ENCODE measurements at regions not wholly inside any gene's neighbourhood (a gene's known extent, or its start where the extent isn't known, plus 50 kb on each side); places are given as distances from the start of the nearest gene placed in this dataset.

DNA sequence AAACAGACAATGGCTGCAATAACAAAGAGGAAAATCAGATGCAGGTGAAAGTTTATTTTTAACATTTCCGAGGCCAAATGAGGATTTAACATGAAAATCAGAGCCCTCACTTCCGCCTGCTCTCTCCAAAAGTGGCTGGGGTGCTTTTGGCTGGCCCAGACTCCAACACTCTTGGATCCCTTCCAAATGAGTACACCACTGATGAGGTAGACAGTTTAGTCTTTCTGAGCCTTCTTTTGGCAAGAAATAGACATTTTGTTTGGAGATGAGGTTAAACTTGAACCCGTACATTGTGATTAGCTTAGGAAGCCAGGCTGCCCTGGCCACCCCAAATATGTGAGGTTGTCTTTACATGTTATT lies 51.0 kb upstream of the TRA2B start:
- no peak overlapping the region for H3K4ac ChIP-seq (ENCODE audit: low read depth in 1 of 2, low read length in 2 of 2)
- no peak overlapping the region for H4K91ac ChIP-seq (ENCODE audit: low read length)

DNA sequence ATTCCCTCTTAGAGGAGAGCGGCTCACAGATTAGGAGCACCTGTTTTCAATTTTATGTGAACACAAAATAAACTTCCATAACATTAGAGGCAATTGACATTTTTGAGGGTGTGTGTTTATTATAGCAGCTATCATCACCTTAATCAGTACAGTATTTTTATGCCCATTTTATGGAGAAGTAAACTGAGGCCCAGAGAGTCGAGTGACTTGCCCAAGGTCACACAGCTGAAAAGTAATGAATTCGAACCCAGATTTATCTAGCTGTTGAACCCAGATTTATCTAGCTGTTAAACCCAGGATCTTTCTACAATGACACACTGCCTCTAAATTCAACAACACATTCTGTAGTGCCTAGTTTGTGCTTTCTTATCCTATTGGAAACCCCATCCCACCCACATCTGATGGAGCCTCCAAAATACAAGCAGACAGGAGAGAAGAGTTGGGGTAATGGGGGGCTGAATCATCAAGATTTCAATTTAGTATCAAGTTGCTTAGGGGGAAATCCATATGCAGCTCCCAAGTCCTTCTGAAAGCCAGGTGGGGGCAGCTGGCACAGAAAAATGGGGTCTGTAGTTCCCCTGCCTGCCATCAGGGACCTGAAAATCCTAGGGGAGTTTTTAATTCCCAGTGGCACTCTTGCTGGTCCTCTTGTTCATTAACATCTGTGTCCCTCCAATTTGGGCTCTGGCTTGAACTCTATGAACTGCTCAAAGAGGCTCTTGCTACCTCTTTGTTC lies 50.4 kb upstream of the TRA2B start:
- no peak overlapping the region for H2AFZ ChIP-seq (ENCODE audit: low read depth, low read length)
- H4K8ac ChIP-seq (ENCODE audit: low read length) = no peak overlapping the region
- H2BK5ac ChIP-seq (ENCODE audit: low read depth, low read length, poor library complexity, severe bottlenecking) = no peak overlapping the region
- no peak for DNase-seq
- peaks cover 0 to 9% of the 10 kb centered on the region in 2 experiments for H3K27me3 ChIP-seq (ENCODE audit: control insufficient read depth in 1 of 2, insufficient read depth in 1 of 2, low read length in 2 of 2)
- no peaks in the 10 kb centered on the region for H3K79me1 ChIP-seq (replicated peaks; ENCODE audit: low read length, poor library complexity, severe bottlenecking)
- no peak overlapping the region for H2AK5ac ChIP-seq (ENCODE audit: low read length, severe bottlenecking)
- H3K36me3 ChIP-seq (ENCODE audit: control insufficient read depth in 1 of 2, insufficient read depth in 2 of 2, low read depth in 1 of 2, low read length in 2 of 2) = no peaks in the 10 kb centered on the region
- H2BK12ac ChIP-seq (ENCODE audit: low read length in 2 of 2) = no peak overlapping the region
- no peaks in the 10 kb centered on the region for H3K9me3 ChIP-seq (ENCODE audit: control insufficient read depth, low read length)
- H3K4me3 ChIP-seq (ENCODE audit: insufficient read depth in 1 of 2, low read depth in 1 of 2, low read length in 2 of 2) = no peak overlapping the region
- H3K18ac ChIP-seq (ENCODE audit: low read depth in 1 of 2, low read length in 2 of 2) = no peak overlapping the region
- 75% methylated on average over 2 of the region's 3 CpGs for WGBS
- H2BK120ac ChIP-seq (ENCODE audit: low read depth, low read length) = no peak overlapping the region
- no peak overlapping the region for H4K91ac ChIP-seq (ENCODE audit: low read length)
- no peak overlapping the region for H3K14ac ChIP-seq (ENCODE audit: low read length in 2 of 2)
- peaks cover 2% of the 10 kb centered on the region for H3K4me1 ChIP-seq (ENCODE audit: control insufficient read depth, insufficient read depth, low read depth, low read length)
- no peak overlapping the region for H3K4me2 ChIP-seq (ENCODE audit: low read length, poor library complexity, severe bottlenecking)
- no peak overlapping the region for H3K27ac ChIP-seq (ENCODE audit: low read length, poor library complexity, severe bottlenecking)
- H2BK15ac ChIP-seq (ENCODE audit: low read depth, poor library complexity, severe bottlenecking) = no peak overlapping the region
- no peak overlapping the region for H3K4ac ChIP-seq (ENCODE audit: low read depth in 1 of 2, low read length in 2 of 2)
- H3K23ac ChIP-seq (ENCODE audit: low read length in 2 of 2) = no peak overlapping the region
- no peak overlapping the region for H3K9ac ChIP-seq (ENCODE audit: low read length)

More for the DNA sequence above, 51.0 kb upstream of the TRA2B start:
- Histone ChIP-seq H3K4me3 (ENCODE audit: insufficient read depth in 1 of 2, low read depth in 1 of 2, low read length in 2 of 2) (no peak overlapping the region), H2BK5ac (ENCODE audit: low read depth, low read length, poor library complexity, severe bottlenecking) (no peak overlapping the region), H3K27ac (ENCODE audit: low read length, poor library complexity, severe bottlenecking) (no peak overlapping the region), H2BK12ac (ENCODE audit: low read length in 2 of 2) (no peak overlapping the region), H3K79me1 (replicated peaks; ENCODE audit: low read length, poor library complexity, severe bottlenecking) (no peaks in the 10 kb centered on the region), H2BK120ac (ENCODE audit: low read depth, low read length) (no peak overlapping the region), H3K9me3 (ENCODE audit: control insufficient read depth, low read length) (no peaks in the 10 kb centered on the region), H3K36me3 (ENCODE audit: control insufficient read depth in 1 of 2, insufficient read depth in 2 of 2, low read depth in 1 of 2, low read length in 2 of 2) (no peaks in the 10 kb centered on the region), H3K9ac (ENCODE audit: low read length) (no peak overlapping the region), H3K14ac (ENCODE audit: low read length in 2 of 2) (no peak overlapping the region), H3K18ac (ENCODE audit: low read depth in 1 of 2, low read length in 2 of 2) (no peak overlapping the region), H4K8ac (ENCODE audit: low read length) (no peak overlapping the region), H3K27me3 (ENCODE audit: control insufficient read depth in 1 of 2, insufficient read depth in 1 of 2, low read length in 2 of 2) (peaks cover 0 to 14% of the 10 kb centered on the region in 2 experiments), H3K4me1 (ENCODE audit: control insufficient read depth, insufficient read depth, low read depth, low read length) (peaks cover 2% of the 10 kb centered on the region), H2AFZ (ENCODE audit: low read depth, low read length) (no peak overlapping the region), H3K23ac (ENCODE audit: low read length in 2 of 2) (no peak overlapping the region), H3K4me2 (ENCODE audit: low read length, poor library complexity, severe bottlenecking) (no peak overlapping the region), H2BK15ac (ENCODE audit: low read depth, poor library complexity, severe bottlenecking) (no peak overlapping the region), H2AK5ac (ENCODE audit: low read length, severe bottlenecking) (no peak overlapping the region)
- 94% methylated on average over 3 of the region's 3 CpGs for WGBS
- no peak for DNase-seq
